M059J (cell line): ENCODE measurements at regions not wholly inside any gene's neighbourhood (a gene's known extent, or its start where the extent isn't known, plus 50 kb on each side); places are given as distances from the start of the nearest gene placed in this dataset.

ENCODE experiments used
- DNase-seq: peaks from one replicate; pipeline ENCODE4 v3.0.0-alpha.2; 2012; ENCODE audit warnings: low read depth

DNA sequence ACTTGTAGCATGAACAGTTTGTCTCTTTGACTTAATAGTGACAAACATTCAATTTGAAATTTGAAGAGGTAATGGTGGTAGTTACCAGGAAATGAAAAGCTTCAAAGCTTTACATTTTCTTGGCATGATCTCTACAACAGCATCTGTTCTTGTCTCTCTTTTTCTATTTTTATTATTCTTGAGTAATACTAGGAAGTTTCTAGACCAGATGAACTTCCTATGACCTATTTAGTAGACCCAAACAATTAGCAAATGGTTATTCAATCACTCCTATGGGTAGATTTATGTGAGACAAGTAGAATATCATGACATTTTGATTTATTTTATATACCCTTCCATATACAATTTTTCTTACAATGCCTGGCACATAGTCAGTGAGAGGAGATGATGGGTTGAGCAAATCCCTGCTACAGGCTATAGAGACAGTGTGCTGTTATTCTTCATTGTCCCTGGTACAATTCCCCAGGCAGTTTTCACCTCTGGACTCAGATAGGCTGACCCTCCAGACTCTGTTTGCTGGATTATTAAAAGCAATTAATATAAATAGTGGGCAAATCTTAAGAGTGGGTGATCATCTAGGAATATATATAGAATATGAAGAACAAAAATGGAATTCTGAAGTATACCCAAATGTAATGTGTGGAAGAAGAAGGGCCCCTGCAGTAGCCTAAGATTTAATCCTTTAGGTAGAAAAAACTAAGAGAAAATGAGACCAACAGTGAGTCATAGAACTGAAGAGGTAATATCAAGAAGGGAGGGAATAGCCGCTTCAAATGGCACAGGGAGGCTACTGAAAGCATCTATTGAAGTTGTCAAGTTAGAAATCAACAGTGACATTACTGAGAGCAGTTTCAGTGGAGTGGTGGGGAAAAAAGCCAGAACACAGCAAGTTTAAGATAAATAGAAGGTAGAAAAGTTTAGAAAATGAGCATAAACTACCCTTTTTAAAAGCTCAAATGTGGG lies 512.0 kb downstream of the FOXG1 start:
- DNase-seq, result peak; percentile 13

DNA sequence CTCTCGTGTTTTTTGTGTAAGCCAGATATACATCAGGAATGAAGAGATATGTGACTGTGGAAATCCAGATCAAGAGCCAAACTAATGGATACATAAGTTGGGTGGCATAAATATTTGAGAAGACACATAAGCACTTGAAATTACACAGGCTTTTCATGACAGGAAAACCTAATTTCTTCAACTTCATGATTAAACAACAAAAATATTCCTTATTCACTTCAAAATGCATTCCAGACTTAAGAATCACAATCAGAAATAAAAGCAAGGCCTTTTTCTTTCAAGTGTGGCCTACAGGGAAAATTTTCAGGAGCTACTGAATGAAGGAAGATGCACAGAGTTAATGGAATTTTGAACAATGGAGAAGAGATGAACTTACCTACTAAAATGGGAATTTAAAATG lies 515.6 kb downstream of the FOXG1 start:
- peak; percentile 49 for DNase-seq

DNA sequence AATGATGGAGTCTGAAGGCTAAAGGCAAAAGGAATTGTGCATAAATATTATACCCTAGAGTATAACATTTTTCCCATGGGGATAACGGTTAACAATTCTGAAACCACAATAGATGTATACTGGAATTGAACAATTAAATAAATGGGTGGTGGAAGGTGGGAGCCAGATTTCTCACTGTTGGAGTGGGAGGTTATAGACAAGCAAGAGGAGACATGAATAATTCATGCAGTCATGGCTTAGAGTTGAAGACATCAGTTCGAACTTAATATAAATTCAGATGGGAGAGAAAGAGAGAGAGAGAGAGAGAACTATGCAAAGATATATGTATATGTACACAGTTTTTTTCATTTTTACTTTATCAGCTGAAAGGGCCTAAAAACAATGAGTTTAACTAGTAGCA lies 523.9 kb downstream of the FOXG1 start:
- DNase-seq, result no peak

DNA sequence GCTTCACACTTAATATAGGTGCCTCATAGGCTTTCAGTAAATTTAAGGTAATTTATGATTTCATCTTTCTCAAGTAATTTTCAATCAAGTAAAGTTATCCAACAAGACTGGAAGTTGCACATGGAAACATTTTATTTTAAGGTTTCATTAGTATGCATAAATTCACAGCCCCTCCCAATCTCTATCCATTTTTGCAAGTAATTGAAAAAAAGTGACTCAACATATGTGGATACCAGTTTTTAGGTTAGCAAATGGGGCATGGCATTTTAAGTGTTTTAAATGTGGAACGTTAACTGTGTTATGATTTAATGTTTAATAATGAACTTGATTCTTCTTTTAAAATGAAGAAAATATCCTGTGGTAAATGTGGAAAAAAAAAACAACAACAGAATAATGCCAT lies 532.8 kb downstream of the FOXG1 start:
- no peak for DNase-seq

DNA sequence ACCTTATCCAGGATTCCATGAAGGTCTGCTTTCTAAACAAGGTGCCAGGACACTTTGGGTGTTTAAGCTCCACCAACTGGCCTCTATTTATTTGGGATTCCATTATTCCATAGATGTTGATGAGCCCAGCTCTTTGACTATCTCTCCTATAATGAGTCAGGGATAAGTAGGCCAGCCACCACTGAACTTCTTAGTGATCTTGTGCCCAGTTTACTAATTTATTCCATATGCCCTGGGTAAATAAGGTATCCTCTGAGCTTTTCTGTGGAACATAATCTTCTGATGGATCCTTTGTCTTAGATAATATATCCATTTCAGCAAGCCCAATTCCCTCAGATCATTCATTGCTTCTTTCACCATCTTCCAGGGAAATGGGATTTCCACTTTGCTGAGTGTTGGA lies 535.0 kb downstream of the FOXG1 start:
- no peak for DNase-seq

DNA sequence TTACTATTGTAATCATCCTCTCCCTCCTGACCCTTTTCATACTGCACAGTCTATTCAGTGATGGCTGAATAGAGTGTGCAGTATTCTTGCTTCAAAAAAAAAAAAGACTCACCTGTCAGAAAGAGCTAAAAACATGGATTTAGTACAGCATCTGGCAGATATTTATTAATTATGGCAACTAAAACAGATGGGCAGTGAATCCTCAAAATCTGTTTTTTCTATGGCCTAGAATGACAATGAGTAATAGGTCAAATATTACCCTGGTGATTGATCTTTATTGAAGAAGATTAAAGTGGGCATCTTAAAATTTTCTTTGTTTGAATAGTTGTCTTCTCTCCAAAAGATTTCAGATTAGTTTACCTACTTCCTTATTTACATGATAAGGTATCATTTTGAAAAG lies 543.6 kb downstream of the FOXG1 start:
- no peak for DNase-seq

DNA sequence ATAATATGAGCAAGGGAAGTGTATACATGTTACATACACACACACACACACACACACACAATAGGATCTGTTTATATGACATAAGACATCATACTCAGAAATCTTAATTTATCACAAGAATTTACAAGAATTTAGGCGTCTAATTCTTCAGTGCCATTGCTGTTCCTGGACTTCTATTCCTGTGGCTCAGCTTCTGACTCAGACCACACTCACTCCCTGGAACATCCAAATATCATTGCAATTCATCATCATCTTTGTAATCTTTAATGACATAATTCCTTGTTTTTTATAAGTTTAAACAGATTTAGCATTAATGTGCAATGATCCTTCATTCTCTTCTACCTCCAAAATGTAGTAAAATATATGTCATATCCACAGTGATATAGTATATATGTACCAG lies 544.2 kb downstream of the FOXG1 start:
- DNase-seq, result peak; percentile 81

DNA sequence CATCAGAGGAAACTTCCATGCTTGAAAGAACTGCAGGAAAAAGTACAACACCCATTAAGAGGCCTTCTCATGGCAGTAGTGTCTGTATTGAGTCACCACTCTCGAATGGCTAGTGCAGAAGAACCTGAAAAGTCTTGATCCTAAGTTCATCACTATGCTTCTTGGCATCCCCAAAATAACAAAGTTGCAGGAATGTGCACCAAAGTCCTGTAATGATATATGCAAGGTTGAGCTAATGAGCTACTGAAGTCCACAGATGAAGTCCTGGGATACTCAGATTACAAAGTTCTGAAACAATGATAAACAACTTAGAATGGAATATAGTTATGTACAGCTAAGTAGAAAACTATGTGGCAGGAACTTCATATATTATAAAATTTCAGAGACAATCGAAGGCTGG lies 545.4 kb downstream of the FOXG1 start:
- DNase-seq, result peak; percentile 31

DNA sequence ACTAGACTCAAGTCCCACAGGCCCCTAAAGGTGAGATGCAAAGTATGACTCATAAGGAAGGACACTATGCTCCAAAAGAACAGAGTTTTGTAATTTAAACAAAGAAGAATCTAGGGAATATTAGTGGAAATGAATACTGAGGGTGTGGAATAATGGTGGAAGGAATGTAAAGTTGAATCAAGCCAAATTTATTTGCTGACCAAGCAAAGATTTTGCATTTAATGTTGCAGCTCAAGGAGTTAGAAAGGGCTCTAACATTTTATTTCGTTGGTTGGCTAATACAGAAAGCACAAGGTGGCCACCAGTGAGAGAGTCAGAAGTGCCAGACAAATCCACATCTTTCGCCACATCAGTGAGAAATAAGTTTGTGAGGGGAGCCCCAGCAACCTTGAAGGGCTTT lies 550.3 kb downstream of the FOXG1 start:
- DNase-seq, result no peak

DNA sequence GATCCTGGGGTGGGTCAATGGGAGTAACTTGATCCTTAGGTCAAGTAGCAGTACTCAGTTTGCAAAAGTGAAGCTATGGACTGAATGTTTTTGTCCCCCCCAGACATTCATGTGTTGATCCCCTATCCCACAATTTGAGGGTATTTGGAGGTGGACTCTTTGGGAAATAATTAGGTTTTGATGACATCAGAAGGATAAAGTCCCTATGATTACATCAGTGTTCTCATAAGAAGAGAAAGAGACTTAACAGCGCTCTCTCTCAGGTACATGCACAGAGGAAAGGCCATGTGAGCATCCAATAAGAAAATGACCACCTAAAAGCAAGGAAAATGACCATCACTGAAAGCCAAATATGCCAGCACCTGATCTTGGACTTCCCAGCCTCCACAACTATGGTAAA lies 550.8 kb downstream of the FOXG1 start:
- no peak for DNase-seq

DNA sequence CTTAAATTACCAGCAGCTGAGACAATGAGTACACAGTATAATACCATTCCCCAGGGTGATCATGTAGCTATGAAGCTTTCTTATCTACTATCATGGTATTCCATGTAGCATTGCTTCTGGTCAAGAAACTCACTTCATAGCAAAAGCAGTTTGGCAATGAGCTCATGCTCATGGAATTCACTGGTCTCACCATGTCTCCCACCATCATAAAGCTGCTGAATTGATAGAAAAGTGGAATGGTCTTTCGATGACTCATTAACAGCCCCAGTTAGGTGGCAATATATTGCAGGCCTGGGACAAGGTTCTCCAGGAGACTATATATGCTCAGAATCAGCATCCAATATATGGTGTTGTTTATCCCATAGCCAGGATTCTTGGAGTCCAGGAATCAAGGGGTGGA lies 553.7 kb downstream of the FOXG1 start:
- peak; percentile 85 for DNase-seq

DNA sequence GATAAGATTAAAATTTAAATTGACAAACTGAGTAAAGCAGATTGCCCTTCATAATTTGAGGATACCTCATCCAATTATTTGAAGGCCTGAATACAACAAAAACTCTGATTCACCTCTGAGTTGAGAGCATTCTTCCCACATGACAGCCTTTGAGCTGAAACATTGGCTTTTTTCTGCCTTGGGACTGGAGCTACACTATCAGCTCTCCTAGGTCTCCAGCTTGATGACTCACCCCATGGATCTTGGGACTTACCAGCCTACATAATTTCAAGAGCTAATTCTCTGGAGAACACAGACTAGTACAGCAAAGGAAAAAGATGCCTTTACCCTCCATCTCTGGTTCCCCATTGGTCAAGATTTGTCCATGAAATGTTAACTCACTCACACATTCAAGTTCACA lies 555.1 kb downstream of the FOXG1 start:
- peak; percentile 87 for DNase-seq

DNA sequence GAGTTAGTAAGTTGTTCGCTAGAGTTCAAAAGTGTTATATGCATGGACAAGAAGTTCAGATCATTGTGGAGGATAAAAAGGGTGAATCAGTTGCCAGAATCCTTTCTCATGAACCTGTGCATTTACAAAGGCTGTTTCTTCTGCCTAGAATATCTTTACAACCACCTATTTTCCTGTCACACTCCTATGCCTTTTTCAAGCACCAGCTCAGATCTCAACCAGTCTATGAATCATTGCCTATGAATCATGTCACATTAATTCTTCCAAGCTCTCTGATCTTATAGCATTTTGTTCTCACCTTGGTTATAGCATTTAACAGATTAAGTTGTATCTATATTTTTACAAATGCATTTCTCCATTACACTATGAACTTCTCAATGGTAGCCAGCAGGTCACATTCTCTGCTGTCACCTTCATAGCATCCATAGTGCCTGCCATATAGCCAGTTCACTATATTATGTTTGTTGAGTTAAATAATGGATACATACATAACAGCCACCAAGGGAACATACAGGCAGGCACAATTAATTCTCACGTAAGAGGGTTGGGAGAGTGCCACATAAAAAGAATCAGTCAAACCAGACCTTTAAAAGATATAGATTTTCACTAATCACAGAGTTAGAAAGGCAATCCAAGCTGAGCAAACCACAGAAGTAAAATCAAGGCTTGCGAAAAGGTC lies 573.0 kb downstream of the FOXG1 start:
- peak; percentile 65 for DNase-seq

DNA sequence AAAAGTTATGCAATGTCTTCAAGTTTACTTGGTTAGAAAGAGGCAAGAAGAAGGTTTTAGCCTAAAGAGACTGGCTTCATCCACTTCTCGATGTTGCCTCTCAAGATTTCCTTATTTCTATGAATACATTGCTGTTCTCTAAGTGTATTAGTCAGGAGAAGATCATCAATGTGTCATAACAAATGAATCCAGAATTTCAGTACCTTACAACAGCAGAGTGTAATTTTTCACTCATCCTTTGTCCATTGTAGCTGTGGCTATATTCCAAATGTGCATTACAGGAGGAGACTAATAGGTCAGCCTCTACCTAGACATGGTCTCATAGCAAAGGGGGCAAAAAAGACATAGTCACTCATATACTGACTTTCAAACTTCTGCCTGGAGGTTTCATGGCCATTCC lies 579.1 kb downstream of the PRKD1 start:
- DNase-seq, result peak; percentile 19

DNA sequence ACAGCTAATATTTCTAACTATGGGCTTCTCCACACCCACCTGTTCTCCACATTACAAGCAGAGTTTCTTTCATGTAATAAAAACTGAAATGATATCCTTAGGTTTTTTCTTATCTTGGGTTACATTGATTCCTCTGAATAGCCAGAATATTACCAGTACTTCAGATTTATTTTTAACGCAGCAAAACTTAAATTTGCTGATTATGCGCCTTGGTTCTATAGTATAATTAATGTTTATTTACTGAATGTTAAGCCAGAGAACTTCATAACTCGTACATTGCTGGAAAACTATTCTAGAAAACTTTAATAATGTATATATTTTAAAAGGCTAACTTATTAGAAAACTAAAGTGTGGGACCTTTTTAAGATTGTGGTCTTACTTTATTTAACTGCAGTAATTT lies 577.2 kb downstream of the PRKD1 start:
- no peak for DNase-seq

DNA sequence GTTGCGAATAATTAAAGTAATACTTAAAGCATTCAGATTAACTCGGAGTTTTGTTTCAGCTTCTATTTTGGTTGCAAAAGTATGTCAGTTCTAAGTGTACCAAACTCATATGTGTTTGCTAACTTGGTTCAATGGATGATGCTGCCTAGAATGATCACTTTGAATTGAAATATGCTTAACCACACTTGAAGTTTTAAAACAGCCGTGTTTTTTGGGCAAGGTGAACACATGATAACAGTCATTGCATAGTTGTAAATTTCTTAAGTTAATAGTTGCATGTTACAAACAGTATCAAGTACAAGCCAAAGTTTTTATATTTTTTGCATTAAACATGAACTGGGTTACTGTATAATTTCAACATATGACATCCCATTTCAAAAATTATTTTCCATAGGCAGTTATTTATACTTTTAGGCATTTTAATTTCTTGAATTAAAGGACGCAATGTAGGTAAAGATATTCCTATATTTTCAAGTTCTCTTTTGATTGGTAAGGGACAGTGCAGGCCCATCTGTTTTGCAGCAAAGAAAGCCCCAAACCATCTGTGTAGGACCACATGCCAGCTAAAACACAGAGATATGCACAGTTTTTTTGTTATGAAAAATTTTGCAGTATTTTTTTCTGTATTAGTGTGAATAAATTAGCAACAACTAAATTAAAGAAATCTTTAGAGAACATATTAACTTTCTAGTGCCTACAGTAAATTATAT lies 575.5 kb downstream of the PRKD1 start:
- DNase-seq, result no peak

DNA sequence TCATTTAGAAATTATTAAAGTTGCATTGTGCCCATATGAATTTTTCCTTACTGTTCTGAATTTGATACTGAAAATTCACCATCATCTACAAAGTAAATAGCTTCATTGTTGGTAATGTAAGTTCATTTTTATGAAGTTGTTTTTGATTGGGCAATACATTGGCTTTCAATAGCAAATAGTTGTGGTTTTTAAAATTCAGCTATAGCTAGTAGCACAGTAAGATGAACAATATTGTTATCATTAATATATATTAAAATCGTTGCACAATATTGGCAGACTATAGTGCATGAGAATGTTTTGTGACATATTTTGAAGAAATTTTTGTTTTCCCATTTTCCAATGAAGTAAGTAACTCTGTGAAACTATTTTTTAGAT lies 575.0 kb downstream of the PRKD1 start:
- no peak for DNase-seq

DNA sequence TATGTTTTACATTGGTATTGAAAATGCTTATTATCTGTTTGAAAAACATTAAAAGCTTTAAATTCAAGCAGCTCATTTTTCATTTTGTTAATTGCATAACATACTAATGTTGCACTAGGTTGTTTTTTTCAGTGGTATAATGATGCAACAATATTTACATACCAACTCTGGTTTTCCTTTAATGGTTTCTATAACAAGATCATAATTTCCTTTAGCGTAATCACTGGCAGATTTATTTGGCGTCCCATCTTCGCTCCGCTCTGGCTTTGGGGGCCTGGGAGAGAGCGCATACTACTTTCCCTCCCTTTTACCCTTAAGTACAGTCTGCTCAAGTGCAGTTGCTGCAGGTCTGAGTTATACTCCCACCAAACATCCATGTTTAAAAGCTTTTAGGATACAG lies 574.1 kb downstream of the PRKD1 start:
- no peak for DNase-seq

DNA sequence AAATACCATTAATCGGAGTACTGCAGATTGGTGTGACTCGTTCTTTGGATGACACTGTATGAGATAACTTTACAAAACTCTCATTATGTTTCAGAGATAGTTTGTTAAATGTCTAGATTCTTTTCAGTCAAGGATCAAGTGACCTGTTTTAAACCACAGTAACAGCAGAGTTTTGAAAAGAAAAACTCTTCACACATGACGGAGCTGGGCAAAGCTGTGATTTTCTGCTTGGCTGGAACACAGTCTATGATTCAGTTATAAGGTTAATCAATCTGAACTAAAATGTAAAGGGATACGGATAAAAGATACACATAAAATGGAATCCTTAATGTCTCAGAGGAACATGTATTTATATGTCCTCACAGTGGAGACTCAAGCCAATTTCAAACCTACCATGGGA lies 573.2 kb downstream of the PRKD1 start:
- no peak for DNase-seq

DNA sequence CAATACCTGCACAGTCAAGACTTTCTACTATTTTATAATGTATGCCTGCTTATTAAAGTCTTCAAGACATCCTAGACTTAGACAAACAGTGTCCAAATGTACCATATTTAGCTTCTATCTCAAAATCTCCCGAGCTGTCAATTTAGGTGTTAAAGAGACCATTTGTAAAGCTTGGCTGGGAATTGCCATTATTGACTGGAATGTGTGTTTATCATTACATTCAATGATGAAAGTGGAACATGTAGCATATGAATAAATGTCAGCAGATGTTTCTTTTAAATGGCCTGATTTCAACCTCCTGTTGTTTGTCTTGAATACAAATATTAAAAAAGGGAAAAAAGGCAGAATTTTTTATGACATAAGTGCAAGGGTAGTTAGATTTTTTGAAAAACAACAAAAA lies 572.3 kb downstream of the PRKD1 start:
- DNase-seq, result no peak

DNA sequence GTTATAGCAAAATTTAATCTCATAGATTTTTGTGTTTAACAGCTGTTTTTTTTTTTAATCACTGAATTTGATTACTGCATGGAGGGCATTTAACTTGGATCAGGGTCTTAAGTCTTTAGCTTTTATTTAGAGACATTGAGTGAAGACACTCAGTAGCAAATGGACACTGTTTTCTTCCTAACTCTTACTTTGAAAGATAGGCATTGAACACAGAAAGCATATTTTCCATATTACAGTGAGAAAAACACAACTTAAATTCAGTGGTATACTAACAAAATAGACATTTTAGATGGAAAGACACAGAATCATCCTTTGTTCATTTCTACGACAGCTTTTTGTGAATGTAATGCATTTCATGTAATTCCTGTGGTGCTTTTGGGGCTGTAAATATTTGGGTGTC lies 571.8 kb downstream of the PRKD1 start:
- no peak for DNase-seq

DNA sequence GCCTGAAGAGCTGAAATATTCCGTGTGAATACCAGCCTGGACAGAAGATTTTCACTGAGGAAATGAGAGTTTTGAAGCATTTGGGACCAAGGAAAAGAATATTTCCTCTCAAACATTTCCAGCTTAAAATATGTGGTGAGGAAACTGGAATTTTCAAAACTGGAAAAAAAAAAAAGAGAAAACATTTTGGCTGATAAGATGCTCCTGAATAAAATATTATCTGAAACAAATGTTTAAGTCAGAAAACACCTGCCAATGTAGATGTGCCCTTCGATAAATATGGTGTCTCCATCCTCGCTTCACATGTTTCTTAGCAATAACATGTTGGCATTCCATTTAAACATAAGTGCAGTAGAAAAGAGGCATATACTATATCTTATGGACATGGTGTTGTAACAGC lies 567.0 kb downstream of the PRKD1 start:
- DNase-seq, result no peak

DNA sequence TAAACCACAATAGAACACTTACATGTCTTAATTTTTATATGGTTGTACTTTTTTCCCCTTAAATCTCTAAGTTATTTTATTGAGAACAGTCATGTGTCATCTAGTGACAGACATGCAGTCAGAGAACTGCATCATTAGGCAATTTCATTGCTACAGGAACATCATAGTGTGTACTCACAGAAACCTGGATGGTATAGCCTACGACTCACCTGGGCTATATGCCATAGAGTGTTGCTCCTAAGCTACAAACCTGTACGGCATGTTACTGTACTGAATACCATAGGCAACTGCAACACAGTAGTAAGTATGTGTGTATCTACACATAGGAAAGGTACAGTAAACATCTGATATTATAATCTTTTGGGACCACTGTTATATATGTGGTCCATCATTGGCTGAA lies 557.6 kb downstream of the PRKD1 start:
- DNase-seq, result no peak
